ENCODE measurements at regions not wholly inside any gene's neighbourhood (a gene's known extent, or its start where the extent isn't known, plus 50 kb on each side); places are given as distances from the start of the nearest gene placed in this dataset.

DNA sequence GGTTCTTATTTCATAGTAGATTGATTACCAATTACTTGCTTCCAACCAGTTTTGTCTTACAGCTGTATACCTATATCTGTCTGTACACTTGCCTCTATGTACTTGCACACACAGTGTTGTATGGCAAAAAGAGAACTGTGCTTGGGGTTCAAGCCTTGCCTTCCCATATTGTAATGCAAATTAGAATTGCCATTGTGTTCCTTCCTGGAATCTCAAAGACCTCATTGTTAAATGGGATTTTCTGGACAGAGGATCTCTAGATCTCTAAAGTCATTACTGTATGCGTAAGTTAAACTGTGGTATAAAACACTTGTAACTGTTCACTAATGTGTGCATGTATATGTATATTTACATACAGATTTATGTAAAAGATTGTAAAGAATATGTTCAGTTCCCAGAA, 428.8 kb downstream of the CAAP1 start:
- no peak for TF ChIP-seq POLR2A (IDR thresholded peaks at IDR 0.05)
- TF ChIP-seq, protein P1, sequence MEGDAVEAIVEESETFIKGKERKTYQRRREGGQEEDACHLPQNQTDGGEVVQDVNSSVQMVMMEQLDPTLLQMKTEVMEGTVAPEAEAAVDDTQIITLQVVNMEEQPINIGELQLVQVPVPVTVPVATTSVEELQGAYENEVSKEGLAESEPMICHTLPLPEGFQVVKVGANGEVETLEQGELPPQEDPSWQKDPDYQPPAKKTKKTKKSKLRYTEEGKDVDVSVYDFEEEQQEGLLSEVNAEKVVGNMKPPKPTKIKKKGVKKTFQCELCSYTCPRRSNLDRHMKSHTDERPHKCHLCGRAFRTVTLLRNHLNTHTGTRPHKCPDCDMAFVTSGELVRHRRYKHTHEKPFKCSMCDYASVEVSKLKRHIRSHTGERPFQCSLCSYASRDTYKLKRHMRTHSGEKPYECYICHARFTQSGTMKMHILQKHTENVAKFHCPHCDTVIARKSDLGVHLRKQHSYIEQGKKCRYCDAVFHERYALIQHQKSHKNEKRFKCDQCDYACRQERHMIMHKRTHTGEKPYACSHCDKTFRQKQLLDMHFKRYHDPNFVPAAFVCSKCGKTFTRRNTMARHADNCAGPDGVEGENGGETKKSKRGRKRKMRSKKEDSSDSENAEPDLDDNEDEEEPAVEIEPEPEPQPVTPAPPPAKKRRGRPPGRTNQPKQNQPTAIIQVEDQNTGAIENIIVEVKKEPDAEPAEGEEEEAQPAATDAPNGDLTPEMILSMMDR (IDR thresholded peaks at IDR 0.05) = no peak

All from body of pancreas (tissue), 4 donors.